GM19043 (cell line): ENCODE measurements at regions not wholly inside any gene's neighbourhood (a gene's known extent, or its start where the extent isn't known, plus 50 kb on each side); places are given as distances from the start of the nearest gene placed in this dataset.
"Not testable (repeated sequence)": the region's sequence is repeated elsewhere in the genome, so short reads cannot be mapped to it uniquely, and the experiment has no call there.

Experiments
- ATAC-seq: cut with Tn5 transposase; IDR thresholded peaks from one replicate; pipeline ENCODE4 v1.9.1; 2021; ENCODE audit warnings: low read depth; ENCODE audit not compliant: unreplicated experiment

DNA sequence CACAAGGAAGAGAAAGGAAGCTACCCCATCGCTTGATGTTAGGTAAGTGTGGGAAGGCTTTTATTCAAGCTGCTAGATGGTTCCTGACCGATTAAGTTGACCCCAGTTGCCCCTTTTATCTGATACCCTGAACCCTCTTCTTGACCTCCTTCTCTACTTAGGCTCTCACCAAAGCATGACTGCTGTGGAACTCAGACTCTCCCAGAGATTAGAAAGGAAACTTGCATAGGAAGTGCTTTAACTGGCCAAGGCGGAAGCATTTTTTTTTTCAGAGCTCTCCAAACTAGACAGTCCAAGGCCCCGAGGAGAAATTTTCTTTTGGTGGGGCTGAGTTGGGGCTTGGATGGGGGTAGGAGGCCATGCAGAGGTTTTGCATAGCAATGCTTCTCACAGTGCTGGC is 101.3 kb upstream of the USP24 start:
- no peak for ATAC-seq

DNA sequence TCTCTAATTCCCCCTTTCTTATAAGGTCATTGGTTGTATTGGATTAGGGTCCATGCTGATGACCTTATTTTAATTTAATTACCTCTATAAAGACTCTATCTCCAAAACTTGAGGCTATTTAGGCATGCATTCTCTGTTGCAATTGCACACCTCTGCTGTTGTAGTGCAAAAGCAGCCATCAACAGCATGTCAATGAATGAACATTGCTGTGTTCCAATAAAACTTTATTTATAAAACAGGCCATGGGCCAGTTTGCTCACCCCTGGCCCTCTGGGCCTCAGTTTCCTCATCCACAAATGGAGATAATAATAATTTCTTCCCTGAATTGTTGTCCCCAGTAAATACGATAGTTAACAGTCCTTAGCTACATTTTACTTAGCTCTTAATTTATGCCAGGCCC is 100.4 kb upstream of the USP24 start:
- ATAC-seq, result no peak

DNA sequence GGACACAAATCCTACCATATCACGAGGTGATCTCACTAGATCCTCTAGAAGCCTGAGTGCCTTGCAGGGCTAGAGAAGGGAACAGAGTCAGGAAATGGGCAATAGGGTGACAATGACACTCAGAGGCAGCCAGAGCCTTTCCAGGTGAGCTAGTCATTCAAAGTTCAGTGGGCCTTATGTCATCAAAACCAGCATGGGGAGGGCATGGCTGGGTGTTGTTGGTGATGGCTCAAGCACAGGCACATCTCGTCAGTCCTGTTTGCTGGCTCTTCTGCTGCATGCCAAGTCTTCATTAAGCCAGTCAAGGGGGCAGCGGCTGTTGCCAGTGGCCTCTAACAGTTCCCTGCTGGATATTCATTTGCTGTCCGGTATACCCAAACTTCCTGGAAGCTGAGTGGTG is 99.6 kb upstream of the USP24 start:
- no peak for ATAC-seq

DNA sequence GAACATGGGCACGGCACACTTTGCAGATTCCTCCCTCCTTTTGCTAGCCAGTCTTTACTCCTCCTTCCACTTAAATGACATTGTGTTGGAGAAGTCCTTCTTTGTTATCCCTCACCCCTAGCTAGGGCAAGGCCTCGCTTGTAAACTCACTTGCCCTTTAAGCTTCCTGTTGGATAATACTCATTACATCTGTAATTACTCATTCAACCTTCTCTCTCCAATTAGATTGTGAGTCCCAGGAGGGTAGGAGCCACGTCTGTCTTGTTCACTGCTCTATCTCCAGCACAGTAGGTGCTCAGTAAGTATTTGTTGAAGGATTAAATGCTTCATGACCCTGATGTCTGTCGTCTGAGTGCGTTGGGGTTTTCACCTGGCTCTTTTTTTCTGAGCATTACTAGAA is 98.7 kb upstream of the USP24 start:
- no peak for ATAC-seq

DNA sequence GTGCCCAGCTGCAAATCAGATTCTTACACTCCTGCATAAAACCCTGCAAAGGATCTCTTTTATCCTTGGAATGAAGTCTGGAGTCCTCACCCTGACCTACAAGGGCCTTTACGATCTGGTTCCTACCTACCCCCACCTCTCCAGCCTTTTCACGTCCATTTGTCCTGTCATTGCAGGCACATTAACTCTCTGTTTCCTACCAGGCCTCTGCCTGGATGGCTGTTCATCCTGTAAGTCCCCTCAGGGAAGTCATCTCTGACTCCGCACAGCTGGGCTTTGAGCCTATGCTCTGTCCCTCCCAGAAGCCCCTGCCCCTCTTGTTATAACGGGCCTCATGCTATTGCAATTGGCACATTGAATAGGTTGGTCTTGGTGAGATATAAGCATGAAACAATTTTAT is 96.8 kb upstream of the USP24 start:
- ATAC-seq, result no peak

DNA sequence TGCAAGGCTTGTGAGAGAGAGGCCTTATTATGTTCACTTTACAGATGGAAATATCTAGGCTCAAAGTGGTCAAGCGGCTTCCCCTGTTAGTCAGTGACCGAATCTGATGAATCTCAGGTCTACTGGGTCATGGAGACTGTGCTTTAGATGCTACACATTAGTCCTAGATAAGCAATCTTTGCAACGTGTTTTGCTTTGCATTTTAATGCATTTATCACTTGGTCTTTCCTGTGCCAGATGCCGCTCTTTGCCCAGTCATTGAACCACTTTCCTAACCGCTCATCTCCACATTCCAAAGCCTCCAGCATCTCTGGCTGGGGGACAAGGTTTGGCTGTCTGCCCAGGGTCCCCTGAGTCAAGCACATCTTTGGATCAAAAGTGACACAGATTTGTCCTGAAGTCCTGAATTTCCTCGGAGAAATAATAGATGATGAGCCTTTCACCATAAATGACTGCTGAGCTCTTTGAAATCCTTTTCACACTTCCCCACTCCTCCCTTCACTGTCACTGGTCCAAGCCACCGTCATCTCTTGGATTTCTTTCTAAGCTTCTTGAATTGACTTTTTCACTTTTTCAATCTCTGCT is 96.0 kb upstream of the USP24 start:
- ATAC-seq, result no peak

DNA sequence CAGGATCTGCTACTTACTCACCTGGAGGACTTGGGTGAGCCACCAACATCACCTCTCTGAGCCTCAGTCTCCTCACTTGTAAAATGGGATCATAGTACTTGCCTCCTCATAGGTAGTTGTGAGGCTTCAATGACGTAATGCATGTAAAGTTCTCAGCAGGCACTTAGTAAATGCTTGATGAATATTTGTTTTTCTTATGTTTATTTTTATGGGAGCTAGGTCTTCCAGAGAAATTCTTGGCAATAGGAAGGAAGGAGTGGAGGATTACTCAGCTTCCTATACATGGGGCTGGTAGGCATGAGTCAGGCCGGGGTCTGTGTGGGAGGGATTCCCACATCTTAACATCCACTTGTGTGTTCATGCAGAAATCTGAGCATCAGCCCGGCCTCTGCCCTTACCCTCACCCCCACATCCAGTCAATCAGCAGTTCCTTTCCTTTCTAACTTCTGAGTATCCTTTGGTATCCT is 95.4 kb upstream of the USP24 start:
- no peak for ATAC-seq

DNA sequence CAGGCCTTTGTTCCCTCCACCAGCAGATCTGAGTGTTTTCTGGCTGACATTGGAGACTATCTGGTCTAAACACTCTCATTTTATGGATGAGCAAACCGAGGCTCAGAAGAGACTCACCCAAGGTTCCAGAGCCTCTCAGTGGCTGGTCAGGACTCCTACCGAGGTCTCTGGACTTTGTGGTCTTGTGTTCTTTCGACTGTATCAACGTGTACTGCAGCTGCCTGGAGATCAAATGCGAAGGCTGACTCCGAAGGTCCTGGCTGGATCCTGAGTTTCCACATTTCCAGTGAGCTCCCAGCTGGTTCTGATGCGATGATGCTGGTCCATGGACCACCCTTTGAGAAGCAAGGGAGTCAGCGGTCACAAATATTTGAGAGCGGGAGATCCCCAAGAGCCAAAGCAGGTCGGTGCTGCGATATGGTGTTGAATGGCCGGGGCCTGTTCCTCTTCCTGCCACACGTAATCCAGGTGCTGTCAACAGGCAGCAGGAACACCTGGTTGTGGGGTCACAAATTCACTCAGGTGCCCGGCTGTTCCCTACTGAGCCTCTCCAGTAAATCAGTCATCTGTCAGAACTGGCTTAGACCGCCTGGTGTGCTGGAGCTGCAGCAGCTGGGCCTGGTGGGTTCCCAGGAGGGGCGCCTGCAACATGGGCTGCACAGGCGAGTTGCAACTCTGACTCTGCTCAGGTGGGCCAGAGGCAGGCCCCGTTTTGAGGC is 94.8 kb upstream of the USP24 start:
- ATAC-seq, result no peak

DNA sequence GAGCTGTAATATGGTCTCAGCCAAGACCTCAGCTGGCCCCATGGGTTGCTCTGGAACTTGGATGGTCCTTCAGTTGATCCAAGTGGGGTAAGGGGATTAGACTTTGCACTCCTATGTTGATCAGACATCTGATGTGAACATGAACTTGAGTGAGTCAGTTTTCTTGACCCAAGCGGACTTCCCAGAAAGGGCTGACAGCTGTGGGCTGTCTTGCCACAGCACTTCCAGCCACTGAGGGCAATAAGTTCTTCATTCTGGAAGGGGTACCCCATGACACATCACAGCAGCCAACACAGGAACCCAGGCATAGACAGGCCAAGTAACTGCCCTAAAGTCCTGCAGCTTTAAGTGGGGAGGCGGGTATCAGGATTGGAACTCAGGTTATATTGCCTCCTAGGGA is 93.9 kb upstream of the USP24 start:
- no peak for ATAC-seq

DNA sequence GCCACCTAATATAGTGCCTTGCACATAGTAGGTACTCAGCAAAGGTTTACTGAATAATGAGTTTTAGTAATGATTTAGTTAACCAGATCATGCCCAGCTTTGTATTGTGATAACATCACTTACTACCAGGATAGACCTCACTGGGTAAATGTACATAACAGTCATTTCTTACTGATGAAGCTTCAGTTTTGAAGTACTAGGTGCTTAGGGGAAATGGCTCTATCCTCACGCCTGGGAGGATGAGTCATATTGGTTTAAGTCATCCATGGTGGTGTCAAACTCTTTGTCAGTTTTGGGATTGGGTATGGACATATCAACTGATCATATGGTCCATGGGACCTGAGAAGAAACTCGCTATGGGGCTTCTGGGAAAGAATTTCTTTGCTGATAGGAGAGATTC is 90.6 kb upstream of the USP24 start:
- ATAC-seq, result no peak

DNA sequence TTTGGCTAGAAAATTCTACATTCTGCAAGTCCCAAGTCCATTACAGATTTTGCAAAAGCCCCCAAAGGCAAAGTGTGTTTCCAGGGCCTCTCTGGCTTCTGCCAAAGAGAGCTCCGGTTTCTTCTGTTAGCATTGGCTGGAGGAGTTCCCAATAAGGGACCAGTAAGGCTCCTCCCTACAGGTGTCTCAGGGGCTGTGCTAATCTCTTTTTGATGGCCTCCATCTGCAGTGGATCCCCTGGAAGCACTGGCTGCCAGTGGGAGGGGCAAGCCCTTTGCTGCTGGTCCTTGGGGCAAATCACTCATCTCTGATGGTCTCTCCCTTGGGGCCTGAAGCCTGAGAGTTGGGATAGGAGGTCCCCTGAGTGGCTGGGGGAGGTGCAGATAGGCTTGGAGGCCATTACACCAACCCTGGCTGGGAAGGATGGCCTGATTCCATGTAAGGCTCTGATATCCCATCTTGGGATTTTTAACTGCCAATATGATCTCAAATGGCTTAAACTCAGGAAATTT is 89.1 kb upstream of the USP24 start:
- no peak for ATAC-seq

DNA sequence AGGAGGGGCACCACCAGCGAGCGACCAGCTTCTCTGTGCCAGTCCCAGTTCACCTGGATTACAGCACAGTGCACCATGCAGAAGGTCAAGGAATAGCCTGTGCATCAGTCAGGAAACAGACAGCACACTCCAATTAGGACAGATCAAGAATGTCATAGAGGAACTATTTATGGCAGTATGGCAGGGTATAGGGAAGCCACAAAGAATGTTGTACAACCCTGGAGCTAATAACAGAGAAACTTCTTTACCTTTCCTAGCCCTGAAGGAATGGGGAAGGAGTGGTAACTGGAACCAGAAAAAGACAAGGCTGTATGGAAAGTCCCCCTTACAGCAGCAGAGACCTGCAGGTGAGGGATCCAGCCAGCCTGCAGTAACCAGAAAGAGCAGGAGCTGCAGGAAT is 87.8 kb upstream of the USP24 start:
- no peak for ATAC-seq

DNA sequence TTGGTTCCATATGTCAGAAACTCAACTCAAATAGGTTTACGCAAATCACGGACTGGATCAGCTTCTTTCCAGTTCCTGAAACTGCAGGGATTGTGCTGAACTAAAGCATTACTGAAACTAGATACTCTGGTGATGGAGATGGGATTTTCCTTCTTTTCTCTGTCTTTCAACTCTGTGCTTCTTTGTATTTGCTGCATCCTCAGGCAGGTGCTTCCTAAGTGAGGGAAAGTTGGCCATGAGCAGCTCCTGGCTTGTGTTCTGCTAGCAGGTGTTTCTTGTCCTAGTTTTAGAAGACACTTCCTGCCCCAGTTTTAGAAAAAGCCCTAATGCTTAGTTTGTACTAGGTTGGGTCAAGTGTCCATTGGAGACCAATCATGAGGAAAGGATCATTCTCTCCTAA is 86.7 kb upstream of the USP24 start:
- no peak for ATAC-seq

DNA sequence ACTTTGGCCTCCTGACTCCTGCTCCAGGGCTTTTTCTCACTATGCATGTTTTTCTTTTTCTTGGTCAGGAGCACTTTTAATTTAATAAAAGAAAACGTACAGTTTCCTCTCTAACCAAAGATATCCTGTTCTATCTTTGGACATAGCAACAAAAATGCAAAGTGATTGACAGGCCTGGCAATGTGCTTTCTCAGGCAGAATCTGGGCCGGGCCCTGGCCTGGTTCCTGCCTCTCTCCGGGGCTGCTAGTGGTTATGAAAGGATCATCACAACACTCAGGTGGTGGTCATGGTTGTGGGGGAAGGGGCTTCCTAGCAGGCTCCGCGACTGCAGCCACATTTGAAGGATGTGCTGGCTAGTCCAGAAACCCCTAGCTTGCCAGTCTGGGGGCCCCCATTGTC is 85.8 kb upstream of the USP24 start:
- ATAC-seq, result no peak

DNA sequence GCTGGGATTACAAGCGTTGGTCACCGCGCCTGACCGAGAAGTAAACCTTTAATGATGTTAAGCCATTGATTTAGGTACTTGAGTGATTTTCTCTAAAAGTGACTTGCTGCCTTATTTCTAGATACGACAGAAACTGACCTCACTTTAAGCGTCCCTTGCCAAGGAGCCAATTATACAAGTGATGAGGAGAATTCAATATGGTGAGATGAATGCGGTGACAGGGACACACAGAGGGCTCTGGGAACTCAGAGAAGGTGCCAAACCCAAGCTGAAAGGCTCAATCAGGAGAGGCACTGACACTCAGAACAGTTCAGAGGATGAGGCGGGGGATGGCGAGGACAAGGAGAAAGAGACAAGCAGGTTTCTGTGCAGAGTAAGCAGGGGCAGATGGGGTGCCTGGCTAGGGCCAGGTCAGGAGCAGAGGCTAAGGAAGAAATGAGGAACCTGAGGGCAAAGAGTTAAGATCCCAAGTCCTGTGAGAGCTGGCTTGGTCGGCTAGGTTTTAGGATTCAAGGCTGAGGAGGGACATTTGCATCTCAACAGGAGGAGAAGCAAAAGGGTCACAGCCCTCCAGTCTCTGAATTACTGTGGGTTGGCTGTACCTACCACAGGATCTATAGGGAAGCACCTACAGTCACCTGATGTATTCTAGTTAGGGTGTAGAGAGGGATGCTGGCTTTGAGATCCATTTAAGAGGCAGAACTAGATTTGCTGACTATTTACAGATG is 83.2 kb upstream of the USP24 start:
- ATAC-seq, result no peak

DNA sequence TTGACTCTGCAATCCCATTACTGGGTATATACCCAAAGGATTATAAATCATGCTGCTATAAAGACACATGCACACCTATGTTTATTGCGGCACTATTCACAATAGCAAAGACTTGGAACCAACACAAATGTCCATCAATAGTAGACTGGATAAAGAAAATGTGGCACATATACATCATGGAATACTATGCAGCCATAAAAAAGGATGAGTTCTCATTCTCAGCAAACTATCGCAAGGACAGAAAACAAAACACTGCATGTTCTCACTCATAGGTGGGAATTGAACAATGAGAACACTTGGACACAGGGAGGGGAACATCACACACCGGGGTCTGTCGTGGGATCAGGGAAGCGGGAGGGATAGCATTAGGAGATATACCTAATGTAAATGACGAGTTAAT is 81.1 kb upstream of the USP24 start:
- ATAC-seq, result not testable (repeated sequence)

DNA sequence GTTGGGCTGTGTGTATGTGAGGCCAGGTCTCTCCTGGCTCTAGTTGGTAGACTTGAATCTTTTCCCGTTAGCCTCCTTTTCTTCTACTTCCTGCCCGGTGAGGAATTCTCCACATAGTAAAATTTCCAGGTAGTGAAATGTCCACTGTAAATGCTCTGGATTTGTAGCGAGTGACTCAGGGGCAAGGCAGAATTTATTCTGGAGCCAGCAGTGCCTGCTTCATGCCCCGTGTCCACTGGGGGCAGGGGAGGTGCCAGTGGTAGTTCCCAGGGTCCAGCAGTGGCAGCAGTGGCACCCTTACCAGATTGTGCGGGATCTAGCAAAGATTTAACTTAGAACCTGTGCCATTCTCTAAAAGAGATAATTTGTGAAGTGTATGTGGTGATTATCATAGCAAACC is 74.5 kb upstream of the USP24 start:
- ATAC-seq, result no peak

DNA sequence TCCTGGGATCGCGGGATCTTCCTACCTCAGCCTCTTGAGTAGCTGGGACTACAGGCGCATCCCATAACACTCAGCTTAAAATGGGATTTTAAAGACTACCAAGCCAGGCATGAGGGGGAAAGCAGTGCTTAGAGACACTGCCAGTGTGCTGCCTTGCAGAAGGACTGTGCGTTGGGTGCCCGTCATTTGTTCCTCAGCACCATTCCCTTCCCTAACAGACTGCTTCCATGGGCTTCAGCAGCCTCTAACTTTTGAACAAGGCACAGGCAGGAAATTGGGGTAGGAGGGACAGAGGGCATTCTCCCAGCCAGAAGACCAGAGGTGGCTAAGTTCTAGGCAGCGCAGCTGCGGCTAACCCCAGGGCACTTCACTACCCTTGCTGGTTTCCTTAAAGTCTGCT is 73.9 kb upstream of the USP24 start:
- no peak for ATAC-seq

DNA sequence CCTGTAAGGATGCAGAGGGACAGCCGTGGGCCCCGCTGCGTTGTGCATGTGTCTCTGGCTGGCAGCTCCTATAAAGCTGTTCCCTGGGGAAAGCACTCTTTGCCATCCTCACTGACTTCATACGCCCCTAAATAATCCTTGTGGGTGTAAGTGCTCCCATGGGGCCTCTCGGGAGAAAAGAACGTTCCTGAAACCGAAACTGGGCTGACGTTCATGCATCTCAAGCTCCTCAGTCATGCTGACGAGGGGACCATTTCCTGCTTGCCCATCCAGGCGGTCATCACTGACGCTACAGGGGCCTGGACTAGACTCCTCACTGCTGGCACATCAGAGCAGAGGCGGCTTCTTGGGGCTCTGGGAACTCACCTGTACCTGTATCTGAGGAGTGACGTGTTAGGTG is 73.1 kb upstream of the USP24 start:
- peak; percentile 90 for ATAC-seq

DNA sequence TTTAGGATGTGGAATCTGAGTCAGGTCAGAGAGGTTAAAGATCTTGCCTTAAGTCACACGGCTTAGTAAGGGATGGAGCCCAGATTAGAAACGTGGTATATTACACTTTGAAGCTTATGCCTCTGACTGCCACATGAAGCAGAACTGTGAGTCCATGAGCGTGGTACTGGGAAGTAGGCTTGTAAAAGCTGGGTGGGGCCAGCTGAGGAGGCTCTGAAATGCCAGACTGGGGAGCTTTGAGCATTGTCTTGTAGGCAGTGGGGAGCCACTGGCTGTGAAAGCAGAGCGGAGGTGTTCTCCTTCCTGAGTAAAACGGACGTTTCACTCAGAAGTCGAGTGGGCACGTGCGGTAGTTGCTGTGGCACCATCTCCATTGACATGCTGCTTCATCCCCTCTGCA is 72.6 kb upstream of the USP24 start:
- peak; percentile 16 for ATAC-seq

DNA sequence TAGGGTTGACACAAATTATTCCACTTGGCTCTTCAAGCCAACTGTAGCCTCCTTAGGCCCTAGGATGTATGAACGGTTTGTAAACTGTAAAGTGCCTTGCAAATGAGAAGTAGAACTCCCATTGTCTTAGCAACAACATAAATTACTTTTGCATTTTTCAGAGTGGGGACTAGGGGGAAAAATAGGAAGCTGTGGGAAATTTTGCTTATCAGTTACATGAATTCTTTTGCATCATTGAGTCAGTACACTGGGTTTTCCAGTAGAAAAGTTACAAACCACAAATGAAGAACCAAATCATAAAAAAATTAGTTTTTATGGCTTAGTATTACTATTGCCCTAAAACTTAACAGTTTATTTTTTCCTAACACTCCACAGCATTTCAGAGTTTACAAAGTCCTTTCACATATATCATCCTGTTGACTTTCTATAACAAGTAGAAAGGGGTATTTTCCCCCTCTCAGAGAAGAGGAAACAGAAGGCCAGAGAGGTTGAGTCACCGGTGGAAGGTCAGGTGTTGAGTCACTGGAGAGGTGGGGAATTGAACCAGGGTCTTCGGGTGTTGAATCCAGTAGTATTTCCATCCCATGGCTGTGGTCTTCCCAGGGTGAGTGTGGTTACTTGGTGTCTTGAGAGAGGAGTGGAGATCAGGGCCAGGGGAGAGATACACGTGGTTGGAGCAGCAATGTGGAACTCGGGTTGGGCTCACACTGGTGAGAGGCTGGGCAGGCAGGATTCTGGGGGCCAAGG is 71.9 kb upstream of the USP24 start:
- ATAC-seq, result no peak
